HG02840 (cell line): ENCODE measurements at regions not wholly inside any gene's neighbourhood (a gene's known extent, or its start where the extent isn't known, plus 50 kb on each side); places are given as distances from the start of the nearest gene placed in this dataset.

Experiments
- ATAC-seq: cut with Tn5 transposase; IDR thresholded peaks from one replicate; pipeline ENCODE4 v1.9.1; 2021; ENCODE audit warnings: mild to moderate bottlenecking, moderate library complexity, moderate number of reproducible peaks; ENCODE audit not compliant: unreplicated experiment, low FRiP score

- ATAC-seq, result no peak
These were observed 269.0 kb downstream of the FAM76B start for GRCh38 chr11:95520369-95521132.

DNA sequence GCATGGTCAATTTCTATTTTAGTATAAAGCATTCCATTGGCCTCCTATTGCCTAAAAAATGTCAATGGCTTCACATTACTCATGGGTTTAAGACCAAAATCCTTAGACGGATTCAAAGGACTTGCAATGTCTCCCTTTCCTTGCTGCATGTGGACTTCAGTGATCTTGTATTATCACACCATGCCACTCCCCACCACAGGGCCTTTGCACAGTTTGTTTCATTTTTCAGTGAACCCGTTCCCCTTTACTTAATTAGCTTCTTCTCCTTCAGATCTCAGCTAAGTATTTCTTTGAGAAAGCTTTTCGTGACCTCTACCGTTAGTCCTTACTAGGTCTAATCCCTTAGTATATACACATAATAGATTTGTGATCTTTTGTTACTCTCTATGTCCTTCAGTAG lies 269.7 kb downstream of the FAM76B start:
- ATAC-seq, result no peak

GRCh38 chr11:95517453-95517852 lies 272.1 kb downstream of the FAM76B start:
- no peak for ATAC-seq

DNA sequence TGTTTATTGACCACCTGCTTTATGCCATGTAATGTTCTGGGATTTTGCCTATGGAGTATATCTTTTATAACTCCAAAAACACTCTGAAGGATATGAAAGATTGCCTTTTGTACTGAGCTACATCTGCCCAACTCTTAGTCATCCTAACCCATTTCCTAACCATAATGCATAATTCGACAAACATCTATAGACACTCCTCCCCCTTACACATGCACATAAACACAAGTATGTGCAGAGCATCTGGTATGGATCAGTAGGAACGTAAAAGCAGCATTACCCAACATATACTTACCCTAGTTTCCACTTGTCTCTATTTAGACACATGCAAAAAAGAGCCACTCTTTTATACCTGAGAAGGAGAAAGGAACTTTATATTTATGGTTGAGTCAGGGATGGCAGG lies 272.8 kb downstream of the FAM76B start:
- ATAC-seq, result no peak

GRCh38 chr11:95516175-95516574 lies 273.4 kb downstream of the FAM76B start:
- ATAC-seq, result no peak

DNA sequence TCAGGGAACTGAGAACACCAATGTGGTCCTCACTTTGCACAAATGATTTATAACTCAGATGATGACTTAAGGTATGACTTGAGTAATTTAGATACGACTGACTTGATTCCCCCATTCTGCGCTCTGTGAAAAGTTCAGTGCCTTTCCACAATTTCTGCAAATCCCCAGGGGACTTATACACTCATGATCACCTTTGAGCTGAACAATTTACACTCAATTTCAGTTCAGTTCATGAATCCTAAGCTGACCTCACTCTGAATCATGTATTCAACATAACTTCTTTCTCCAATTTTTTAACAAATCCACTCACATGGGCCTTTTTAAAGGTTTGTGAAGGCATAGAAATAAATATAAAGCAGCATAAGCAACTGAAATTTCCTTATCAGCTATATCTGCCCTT lies 274.2 kb downstream of the FAM76B start:
- ATAC-seq, result no peak

DNA sequence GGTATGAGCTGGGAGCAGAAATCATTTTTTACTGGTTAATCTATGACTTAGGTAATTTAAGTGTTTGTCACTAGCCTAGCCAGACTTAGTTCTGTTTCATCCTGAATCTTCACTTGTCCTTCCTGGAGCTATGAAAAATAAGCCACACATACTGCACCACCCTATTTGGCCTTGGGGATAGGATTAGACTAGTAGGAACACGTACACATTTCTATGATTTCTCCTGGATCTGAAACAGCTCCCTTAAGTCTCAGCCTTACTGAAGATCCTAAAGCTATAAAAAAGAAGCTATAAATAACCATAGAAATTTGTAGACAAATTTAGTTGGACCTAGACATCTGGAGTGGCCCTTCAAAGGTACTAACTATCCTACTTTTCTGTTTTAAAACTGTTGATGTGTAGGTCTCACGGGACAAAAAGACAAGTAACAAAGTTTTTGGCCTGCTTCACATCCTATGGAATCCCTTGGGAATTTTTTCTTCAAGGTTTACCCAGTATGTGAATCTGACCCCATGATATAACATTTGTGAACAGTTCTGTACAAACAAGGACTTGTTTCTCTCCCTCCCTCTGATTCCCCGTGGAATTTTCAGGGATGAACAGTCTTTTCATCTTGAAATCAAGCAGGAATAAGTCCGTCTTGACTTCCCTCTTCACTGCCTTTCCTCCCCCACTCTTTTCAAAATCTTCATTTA lies 275.0 kb downstream of the FAM76B start:
- ATAC-seq, result no peak

DNA sequence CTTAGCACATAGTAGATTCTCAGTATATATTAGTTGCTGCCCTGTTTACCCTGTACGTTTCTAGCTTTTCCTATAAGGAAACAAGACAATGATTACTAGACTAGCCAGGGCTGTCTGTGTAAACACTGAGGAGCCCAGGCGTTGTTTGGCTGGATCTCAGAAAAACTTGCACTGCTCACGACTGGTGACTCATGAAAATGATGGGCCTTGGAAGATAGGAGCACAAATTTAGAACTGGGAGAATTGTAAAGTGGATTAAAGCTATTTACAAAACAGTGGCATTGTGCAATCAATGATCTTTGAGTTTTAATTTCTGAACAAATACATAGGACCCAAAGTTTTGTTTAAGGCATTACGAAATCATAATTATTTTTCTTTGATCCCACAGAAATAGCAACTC lies 276.9 kb downstream of the FAM76B start:
- ATAC-seq, result no peak

DNA sequence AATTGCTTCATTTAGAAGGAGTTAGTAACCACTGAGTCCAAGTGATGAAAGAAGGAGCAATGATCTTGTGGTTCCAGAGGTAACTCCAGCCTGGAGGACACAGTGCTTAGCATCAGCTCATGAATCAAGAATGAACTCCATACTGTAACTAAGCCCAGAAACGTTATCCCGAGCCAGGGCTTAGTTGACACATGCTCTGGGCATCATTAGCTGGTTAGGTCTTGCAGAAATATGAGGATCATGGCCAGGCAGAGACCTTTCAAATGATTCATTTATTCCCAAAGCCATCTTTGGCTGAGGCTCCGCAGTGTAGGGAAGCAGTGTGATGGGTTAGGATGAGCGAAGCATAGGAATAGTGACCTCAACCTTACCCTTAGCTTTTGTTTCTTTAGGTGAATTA lies 277.4 kb downstream of the FAM76B start:
- no peak for ATAC-seq

GRCh38 chr11:95508219-95508890 lies 277.4 kb upstream of the SESN3 start:
- no peak for ATAC-seq

DNA sequence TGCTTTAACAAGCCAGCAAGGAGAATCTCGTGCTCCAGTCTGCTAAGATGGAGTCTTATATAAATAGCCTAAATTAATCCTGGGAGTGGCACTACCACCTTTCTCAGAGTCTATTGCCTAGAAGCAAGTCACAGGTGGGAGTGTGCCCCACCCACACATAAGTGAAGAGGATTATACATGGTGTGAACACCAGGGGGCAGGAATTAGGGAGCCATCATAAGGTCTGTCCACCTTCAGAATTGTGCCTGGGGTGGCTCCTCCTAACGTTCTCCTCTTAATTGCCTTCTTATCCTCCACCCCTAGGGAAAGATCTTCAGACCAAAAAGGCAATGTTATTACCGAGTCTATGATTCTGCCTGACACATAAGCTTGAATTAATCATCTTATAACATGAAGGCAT lies 276.8 kb upstream of the SESN3 start:
- ATAC-seq, result no peak

DNA sequence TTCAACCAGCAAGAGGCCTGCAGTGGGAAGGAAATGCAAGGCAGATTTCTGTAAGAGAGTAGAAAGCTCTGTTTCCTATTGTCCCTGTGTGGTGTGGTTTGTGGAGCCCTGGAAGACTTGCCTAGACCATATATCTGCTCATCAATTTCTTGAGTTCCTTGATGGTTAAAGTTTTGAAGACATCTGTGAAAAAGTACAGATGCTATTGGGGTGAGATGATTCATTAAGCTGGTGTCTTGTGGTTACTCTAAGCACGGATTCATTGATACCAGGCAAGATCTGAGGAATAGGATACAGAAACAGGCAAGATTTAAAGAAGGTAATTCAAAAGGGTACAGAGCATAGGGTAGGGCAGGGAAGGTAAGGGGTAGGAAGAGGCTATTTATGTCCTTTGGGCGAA lies 275.8 kb upstream of the SESN3 start:
- ATAC-seq, result no peak

DNA sequence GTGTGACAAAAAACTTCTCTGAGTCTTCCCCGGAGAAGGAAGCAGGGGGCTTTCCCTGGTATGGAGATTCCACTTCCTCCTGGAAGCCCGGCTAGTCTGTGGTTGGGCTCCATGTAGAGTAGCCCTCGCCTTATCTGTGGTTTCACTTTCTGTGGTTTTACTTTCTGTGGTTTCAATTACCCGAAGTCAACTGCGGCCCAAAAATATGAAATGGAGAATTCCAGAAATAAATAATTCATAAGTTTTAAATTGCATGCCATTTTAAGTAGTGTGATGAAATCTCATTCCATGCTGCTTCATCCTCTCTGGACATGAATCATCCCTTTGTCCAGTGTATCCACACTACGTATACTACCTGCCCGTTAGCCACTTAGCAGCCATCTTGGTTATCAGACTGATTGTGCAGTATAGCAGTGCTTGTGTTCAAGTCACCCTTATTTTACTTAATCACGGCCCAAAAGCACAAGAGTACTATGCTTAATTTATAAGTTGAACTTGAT lies 275.0 kb upstream of the SESN3 start:
- ATAC-seq, result no peak

DNA sequence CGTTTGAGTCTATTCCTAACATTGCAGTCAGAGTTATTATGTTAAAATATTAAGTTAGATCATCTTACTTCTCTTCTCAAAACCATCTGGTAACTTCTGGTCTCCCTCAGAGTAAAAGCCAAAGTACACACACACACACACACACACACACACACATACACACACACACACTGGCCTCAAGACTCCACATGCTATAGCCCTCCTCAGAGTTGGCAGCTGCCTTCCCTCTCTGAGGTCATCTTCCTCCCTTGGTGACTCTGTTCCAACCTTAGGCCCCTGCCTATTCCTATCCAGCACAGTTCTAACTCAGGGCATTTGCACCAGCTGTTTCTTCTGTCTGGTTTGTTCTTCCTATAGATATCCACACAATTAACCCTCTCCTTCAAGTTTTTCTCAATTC lies 272.0 kb upstream of the SESN3 start:
- no peak for ATAC-seq

GRCh38 chr11:95502522-95502921 lies 271.5 kb upstream of the SESN3 start:
- ATAC-seq, result no peak

GRCh38 chr11:95501761-95502266 lies 270.8 kb upstream of the SESN3 start:
- ATAC-seq, result no peak

- ATAC-seq, result no peak
These were observed 269.5 kb upstream of the SESN3 start for GRCh38 chr11:95500466-95500865.

- no peak for ATAC-seq
These were observed 268.6 kb upstream of the SESN3 start for GRCh38 chr11:95499516-95500135.

DNA sequence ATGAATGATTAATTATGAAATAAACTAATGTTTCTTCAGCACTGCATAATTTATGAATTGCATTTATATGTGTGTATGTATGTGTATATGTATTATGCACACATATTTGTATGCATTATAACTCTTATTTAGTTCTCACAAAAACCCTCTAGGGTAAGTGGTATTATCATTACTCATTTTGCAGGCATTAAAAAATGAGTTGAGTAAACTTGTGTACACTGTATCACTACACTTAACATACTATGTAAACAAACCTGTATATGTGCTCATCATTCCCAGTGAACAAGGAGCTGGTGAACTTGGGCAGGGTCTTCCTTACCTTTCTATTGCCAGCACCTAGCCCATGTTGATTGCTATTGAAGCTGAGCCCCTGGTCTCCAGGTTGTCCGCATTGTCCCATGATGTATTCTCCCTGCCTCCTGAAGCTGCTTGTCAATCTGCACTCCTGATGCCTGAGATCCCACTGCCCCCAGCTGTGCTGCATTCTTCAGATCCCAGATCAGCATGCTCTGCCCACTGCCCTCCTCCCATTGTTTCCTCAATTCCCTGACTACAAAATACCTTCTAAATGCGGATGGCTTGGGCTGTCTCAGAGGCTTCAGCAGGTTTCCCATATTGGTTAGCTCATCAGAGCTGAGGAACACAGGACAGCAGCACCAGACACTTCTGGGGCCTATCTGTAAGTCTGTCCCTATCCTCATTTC lies 267.9 kb upstream of the SESN3 start:
- ATAC-seq, result no peak

DNA sequence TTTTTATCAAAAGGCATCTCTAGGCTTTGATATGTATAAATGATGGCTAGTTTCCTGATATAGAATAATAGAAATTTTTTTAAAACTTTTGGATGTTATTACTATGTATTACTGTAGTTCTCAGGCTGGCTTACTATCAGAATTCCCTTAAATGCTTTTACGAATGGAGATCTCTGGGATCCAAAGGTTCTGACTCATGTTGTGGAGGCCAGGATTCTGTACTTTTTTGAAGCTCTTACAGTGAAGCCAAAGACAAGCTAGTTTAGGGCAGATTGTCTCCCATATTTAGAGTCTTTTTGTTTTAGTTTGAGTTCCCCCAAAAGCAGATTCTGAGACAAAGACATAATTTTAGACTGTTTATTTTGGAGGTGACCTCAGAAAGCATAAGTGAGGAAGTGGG lies 265.9 kb upstream of the SESN3 start:
- no peak for ATAC-seq
